ENCODE measurements at regions not wholly inside any gene's neighbourhood (a gene's known extent, or its start where the extent isn't known, plus 50 kb on each side); places are given as distances from the start of the nearest gene placed in this dataset.

- no peak for TF ChIP-seq SMC3 (conservative IDR thresholded peaks at IDR 0.05; ENCODE audit: poor library complexity)
- no peak for TF ChIP-seq POLR2AphosphoS5 (IDR thresholded peaks at IDR 0.05)
- TF ChIP-seq EP300 (conservative IDR thresholded peaks at IDR 0.05; ENCODE audit: poor library complexity, severe bottlenecking), result no peak
- TF ChIP-seq MXI1 (conservative IDR thresholded peaks at IDR 0.05; ENCODE audit: poor library complexity, severe bottlenecking), result no peak
- no peak for TF ChIP-seq CTCF (IDR thresholded peaks at IDR 0.05; ENCODE audit: poor library complexity, severe bottlenecking)
- no peak for TF ChIP-seq TAF1 (IDR thresholded peaks at IDR 0.05; ENCODE audit: low read depth)
- TF ChIP-seq RAD21 (conservative IDR thresholded peaks at IDR 0.05), result no peak
These were observed 245.8 kb upstream of the DMD start for GRCh38 chrX:33457102-33457501.
